ENCODE measurements at regions not wholly inside any gene's neighbourhood (a gene's known extent, or its start where the extent isn't known, plus 50 kb on each side); places are given as distances from the start of the nearest gene placed in this dataset.

DNA sequence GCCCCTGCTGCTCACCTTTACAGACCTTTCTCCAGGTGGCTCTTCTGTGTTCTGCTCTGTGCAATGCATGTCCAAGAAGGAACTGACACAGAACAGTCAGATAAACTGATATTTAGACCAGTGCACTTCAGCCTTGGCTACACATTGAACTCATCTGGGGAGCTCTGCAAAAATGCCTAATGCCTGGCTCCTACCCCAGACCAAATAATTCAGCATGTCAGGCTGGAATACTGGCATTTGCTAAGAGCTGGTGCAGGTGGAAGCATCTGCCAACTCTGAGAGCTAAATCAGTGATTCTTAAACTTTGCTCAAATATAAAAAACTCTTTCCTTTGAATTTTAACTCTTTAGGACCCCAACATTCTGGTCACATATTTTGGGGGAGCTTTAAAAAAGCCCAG, 118.2 kb upstream of the TSC22D1 start:
- TF ChIP-seq, protein P1, sequence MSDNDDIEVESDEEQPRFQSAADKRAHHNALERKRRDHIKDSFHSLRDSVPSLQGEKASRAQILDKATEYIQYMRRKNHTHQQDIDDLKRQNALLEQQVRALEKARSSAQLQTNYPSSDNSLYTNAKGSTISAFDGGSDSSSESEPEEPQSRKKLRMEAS (IDR thresholded peaks at IDR 0.05; ENCODE audit: insufficient read depth, insufficient read length), result no peak
- TF ChIP-seq, protein P2, sequence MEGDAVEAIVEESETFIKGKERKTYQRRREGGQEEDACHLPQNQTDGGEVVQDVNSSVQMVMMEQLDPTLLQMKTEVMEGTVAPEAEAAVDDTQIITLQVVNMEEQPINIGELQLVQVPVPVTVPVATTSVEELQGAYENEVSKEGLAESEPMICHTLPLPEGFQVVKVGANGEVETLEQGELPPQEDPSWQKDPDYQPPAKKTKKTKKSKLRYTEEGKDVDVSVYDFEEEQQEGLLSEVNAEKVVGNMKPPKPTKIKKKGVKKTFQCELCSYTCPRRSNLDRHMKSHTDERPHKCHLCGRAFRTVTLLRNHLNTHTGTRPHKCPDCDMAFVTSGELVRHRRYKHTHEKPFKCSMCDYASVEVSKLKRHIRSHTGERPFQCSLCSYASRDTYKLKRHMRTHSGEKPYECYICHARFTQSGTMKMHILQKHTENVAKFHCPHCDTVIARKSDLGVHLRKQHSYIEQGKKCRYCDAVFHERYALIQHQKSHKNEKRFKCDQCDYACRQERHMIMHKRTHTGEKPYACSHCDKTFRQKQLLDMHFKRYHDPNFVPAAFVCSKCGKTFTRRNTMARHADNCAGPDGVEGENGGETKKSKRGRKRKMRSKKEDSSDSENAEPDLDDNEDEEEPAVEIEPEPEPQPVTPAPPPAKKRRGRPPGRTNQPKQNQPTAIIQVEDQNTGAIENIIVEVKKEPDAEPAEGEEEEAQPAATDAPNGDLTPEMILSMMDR (IDR thresholded peaks at IDR 0.05; ENCODE audit: extremely low read depth in 1 of 2, insufficient read depth in 1 of 2, low read depth in 1 of 2, low read length in 2 of 2), result no peak
- no peak for TF ChIP-seq POLR2AphosphoS5 (IDR thresholded peaks at IDR 0.05; ENCODE audit: insufficient read depth, low read depth, low read length)
